ENCODE measurements at regions not wholly inside any gene's neighbourhood (a gene's known extent, or its start where the extent isn't known, plus 50 kb on each side); places are given as distances from the start of the nearest gene placed in this dataset.
"Not testable (repeated sequence)": the region's sequence is repeated elsewhere in the genome, so short reads cannot be mapped to it uniquely, and the experiment has no call there.

DNA sequence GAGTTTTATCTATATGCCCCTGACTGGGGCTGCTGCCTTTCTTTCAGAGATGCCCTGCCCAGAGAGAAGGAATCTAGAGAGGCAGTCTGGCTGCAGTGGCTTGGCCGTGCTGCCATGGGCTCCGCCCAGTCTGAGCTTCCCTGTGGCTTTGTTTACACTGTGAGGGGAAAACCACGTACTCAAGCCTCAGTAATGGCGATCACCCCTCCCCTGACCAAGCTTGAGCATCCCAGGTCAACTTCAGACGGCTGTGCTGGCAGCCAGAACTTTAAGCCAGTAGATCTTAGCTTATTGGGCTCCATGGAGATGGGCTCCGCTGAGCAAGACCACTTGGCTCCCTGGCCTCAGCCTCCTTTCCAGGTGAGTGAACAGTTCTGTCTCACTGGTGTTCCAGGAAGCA, 69.0 kb upstream of the DPP6 start:
- TF ChIP-seq, protein P1, sequence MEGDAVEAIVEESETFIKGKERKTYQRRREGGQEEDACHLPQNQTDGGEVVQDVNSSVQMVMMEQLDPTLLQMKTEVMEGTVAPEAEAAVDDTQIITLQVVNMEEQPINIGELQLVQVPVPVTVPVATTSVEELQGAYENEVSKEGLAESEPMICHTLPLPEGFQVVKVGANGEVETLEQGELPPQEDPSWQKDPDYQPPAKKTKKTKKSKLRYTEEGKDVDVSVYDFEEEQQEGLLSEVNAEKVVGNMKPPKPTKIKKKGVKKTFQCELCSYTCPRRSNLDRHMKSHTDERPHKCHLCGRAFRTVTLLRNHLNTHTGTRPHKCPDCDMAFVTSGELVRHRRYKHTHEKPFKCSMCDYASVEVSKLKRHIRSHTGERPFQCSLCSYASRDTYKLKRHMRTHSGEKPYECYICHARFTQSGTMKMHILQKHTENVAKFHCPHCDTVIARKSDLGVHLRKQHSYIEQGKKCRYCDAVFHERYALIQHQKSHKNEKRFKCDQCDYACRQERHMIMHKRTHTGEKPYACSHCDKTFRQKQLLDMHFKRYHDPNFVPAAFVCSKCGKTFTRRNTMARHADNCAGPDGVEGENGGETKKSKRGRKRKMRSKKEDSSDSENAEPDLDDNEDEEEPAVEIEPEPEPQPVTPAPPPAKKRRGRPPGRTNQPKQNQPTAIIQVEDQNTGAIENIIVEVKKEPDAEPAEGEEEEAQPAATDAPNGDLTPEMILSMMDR (IDR thresholded peaks at IDR 0.05) = not testable (repeated sequence)
- TF ChIP-seq POLR2A (IDR thresholded peaks at IDR 0.05) = not testable (repeated sequence)
